ENCODE measurements at regions not wholly inside any gene's neighbourhood (a gene's known extent, or its start where the extent isn't known, plus 50 kb on each side); places are given as distances from the start of the nearest gene placed in this dataset.

DNA sequence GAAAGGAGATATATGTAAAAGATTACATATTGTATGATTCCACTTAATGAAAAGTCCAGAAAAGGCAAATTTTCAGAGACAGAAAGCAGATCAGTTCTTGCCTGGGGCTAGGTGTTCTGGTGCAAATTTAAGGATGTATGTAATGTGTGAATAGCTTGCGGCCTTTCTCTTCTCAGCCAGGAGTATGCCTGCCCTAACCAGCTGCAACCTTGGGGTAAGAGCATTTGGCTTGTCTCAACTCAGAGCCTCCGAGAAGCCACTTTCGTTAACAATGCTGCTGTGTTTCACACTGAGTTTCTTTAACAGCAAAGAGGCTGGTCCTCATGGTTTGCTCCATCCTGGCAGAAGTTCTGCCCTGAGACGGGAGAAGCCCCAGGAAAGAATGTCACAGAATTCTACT, 102.7 kb downstream of the SPCS3 start:
- Histone ChIP-seq H3K4me3 (no peak overlapping the region), H3K9me3 (no peaks in the 10 kb centered on the region), H3K36me3 (no peaks in the 10 kb centered on the region), H3K27ac (no peak overlapping the region), H3K27me3 (no peaks in the 10 kb centered on the region), H3K4me1 (no peaks in the 10 kb centered on the region)
- no peak for TF ChIP-seq CTCF (IDR thresholded peaks at IDR 0.05)
- DNase-seq, result no peak
- intact Hi-C loops (cut with DNase I), result no loop called here
- no peak for ATAC-seq

DNA sequence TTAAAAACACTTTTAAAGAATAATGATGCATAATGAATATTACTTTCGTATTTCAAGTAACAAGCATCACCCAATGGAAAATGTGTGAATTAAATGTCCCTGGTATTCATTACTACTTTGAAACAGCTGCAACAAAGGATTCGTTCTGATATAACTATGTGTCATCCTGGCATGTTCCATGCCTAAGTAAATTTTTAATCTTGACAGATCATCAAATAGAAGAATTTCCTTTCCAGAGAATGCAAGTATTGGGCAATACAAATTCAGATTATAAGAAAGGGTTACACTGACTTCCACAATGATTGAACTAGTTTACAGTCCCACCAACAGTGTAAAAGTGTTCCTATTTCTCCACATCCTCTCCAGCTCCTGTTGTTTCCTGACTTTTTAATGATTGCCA, 105.3 kb downstream of the SPCS3 start:
- Histone ChIP-seq H3K9me3 (no peaks in the 10 kb centered on the region), H3K4me3 (no peak overlapping the region), H3K36me3 (no peaks in the 10 kb centered on the region), H3K27ac (no peak overlapping the region), H3K27me3 (no peaks in the 10 kb centered on the region), H3K4me1 (no peaks in the 10 kb centered on the region)
- intact Hi-C loops (cut with DNase I), result no loop called here
- no peak for TF ChIP-seq CTCF (IDR thresholded peaks at IDR 0.05)
- DNase-seq (no peak), ATAC-seq (no peak)

DNA sequence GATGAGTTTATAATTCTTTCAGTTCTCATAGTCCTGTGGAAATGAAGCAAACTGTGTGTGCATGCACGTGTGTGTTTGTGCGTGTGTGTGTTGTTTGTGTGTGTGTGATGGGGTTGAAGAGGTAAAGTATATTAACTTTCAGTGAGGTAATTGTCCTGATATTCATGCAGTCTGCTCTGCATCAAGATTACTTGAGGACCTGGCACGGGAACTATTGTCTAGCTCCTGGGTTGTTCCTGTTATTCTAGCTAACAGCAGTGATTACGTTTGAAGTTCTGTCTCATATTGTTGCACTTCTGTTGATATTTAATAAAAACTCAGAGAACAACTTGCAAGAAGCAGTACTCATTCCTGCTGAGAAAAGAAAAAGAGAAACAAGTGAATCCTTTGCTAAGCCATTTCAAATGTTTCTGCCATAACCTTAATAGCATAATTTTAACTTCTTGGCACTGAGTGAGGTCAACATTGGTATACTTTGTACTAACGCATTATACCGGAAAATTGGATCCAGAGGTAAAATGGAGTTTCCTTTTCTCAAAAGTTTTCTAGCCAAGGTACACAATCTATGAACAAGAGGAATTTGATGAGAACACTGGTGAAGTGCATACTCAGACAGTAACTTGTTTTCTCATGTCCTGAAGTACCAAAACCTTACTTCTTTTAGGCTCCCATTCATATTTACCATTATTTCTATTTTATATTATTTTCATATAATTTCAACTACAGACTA, 113.2 kb downstream of the SPCS3 start:
- H3K27ac ChIP-seq, result no peak overlapping the region
- DNase-seq, result no peak
- no peaks in the 10 kb centered on the region for H3K4me1 ChIP-seq
- no peak overlapping the region for H3K4me3 ChIP-seq
- no peak for TF ChIP-seq CTCF (IDR thresholded peaks at IDR 0.05)
- H3K36me3 ChIP-seq, result no peaks in the 10 kb centered on the region
- ATAC-seq, result no peak
- no peaks in the 10 kb centered on the region for H3K9me3 ChIP-seq
- no peaks in the 10 kb centered on the region for H3K27me3 ChIP-seq
- intact Hi-C loops (cut with DNase I), result no loop called here

DNA sequence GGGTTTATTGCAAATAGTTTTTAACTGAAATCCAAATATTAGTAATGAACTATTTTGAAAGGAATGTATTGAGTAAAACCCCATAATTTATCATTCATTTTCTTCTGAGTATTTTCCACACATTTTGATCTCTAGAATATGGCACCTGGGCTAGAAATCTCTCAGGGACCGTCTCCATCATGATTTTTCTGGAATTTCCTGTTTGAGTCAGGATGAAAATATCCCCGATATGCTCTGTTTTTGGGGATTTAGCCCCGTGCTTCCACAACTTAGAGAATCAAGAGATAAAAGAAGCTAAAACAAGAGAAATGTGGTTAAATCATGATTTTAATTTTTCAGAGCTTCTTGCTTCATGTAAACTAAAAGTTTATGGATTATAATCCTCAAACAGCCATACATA, 114.2 kb downstream of the SPCS3 start:
- Histone ChIP-seq H3K27ac (no peak overlapping the region), H3K36me3 (no peaks in the 10 kb centered on the region), H3K4me3 (no peak overlapping the region), H3K9me3 (no peaks in the 10 kb centered on the region), H3K27me3 (no peaks in the 10 kb centered on the region), H3K4me1 (no peaks in the 10 kb centered on the region)
- ATAC-seq (no peak), DNase-seq (no peak)
- no peak for TF ChIP-seq CTCF (IDR thresholded peaks at IDR 0.05)
- intact Hi-C loops (cut with DNase I), result no loop called here

GRCh38 chr4:176435901-176436292, 116.1 kb downstream of the SPCS3 start:
- intact Hi-C loops (cut with DNase I), result no loop called here
- Histone ChIP-seq H3K36me3 (no peaks in the 10 kb centered on the region), H3K27ac (no peak overlapping the region), H3K27me3 (no peaks in the 10 kb centered on the region), H3K4me1 (no peaks in the 10 kb centered on the region), H3K4me3 (no peak overlapping the region), H3K9me3 (no peaks in the 10 kb centered on the region)
- TF ChIP-seq CTCF (IDR thresholded peaks at IDR 0.05), result no peak
- ATAC-seq, result no peak
- DNase-seq, result no peak
